Neural progenitor cell (in vitro differentiated cells): ENCODE measurements at regions not wholly inside any gene's neighbourhood (a gene's known extent, or its start where the extent isn't known, plus 50 kb on each side); places are given as distances from the start of the nearest gene placed in this dataset.

Source experiments
- CTCF ChIP-seq: fragments of 200-600 bp; sonication (generic); IDR thresholded peaks from 2 replicates; pipeline ENCODE4 v1.5.1; 2017; ENCODE audit warnings: antibody characterized with exemption, mild to moderate bottlenecking
- EZH2 ChIP-seq: fragments of 200-600 bp; sonication (generic); IDR thresholded peaks from 2 replicates; pipeline ENCODE4 v1.6.1; 2017; ENCODE audit warnings: antibody characterized with exemption, mild to moderate bottlenecking, moderate library complexity

- no peak for TF ChIP-seq CTCF
- TF ChIP-seq EZH2, result no peak
These were observed 113.0 kb upstream of the SLC22A23 start for GRCh38 chr6:3569816-3570215.
